Activated CD4-positive, alpha-beta T cell treated with anti-CD3 and anti-CD28 coated beads for 36 hours (primary cell): ENCODE measurements at regions not wholly inside any gene's neighbourhood (a gene's known extent, or its start where the extent isn't known, plus 50 kb on each side); places are given as distances from the start of the nearest gene placed in this dataset.

Source experiments
- ATAC-seq: fragments of 200-7000 bp; cut with Tn5 transposase; one replicate; pipeline ENCODE4 v1.10.0; 2021; ENCODE audit warnings: mild to moderate bottlenecking, moderate library complexity
- CTCF ChIA-PET: fragments of 350-600 bp; sonication (Branson Sonifier 250); formaldehyde crosslinking; loops from one replicate; lab custom pipeline; 2021; ENCODE audit warnings: antibody characterized with exemption; lab: Charles Lee
- POLR2A ChIA-PET: fragments of 350-600 bp; sonication (Branson Sonifier 250); formaldehyde crosslinking; loops from one replicate; lab custom pipeline; 2021; ENCODE audit warnings: antibody characterized with exemption, inconsistent platforms; lab: Charles Lee
- DNase-seq: peaks from one replicate; pipeline ENCODE4 v3.0.0-alpha.2; 2020
- H3K27ac Mint-ChIP-seq: one replicate; pipeline ENCODE4 v1.8.0; 2021; ENCODE audit warnings: mixed read lengths
- H3K27me3 Mint-ChIP-seq: one replicate; pipeline ENCODE4 v1.8.0; 2021; ENCODE audit warnings: mixed read lengths
- H3K36me3 Mint-ChIP-seq: one replicate; pipeline ENCODE4 v1.8.0; 2021; ENCODE audit warnings: low read depth, mixed read lengths
- H3K4me1 Mint-ChIP-seq: one replicate; pipeline ENCODE4 v1.8.0; 2021; ENCODE audit warnings: mixed read lengths
- H3K4me3 Mint-ChIP-seq: one replicate; pipeline ENCODE4 v1.8.0; 2021; ENCODE audit warnings: mild to moderate bottlenecking, moderate library complexity, mixed read lengths
- H3K9me3 Mint-ChIP-seq: one replicate; pipeline ENCODE4 v1.8.0; 2021; ENCODE audit warnings: low read depth, mixed read lengths
- intact Hi-C, 2 experiments: fragments of 100-400 bp; cut with DNase I in 1 of 2; cut with micrococcal nuclease in 1 of 2; formaldehyde crosslinking; loops; one replicate each; pipeline versions ENCODE4 v1.14.2 to v1.15.1; 2022 to 2024; cut with DNase I, micrococcal nuclease

- ChIA-PET CTCF (no interaction called here), POLR2A (no interaction called here)
- DNase-seq (no peak), ATAC-seq (no peak)
- Mint-ChIP-seq H3K9me3 (peaks cover 1% of the 10 kb centered on the region), H3K27me3 (no peaks in the 10 kb centered on the region), H3K36me3 (no peaks in the 10 kb centered on the region), H3K4me3 (no peak overlapping the region), H3K27ac (no peak overlapping the region), H3K4me1 (no peaks in the 10 kb centered on the region)
- intact Hi-C loops: no loop called here
These were observed 287.0 kb downstream of the FAT3 start for GRCh38 chr11:92511522-92512203.

- DNase-seq (no peak), ATAC-seq (no peak)
- POLR2A ChIA-PET: no interaction called here
- no peak overlapping the region for H3K27ac Mint-ChIP-seq
- intact Hi-C loops: no loop called here
- no peak overlapping the region for H3K4me3 Mint-ChIP-seq
- H3K36me3 Mint-ChIP-seq: no peaks in the 10 kb centered on the region
- no peaks in the 10 kb centered on the region for H3K4me1 Mint-ChIP-seq
- H3K27me3 Mint-ChIP-seq: no peaks in the 10 kb centered on the region
- CTCF ChIA-PET: no interaction called here
- peaks cover 3% of the 10 kb centered on the region for H3K9me3 Mint-ChIP-seq
These were observed 287.6 kb downstream of the FAT3 start for GRCh38 chr11:92512204-92512569.

- ChIA-PET POLR2A (no interaction called here), CTCF (interaction anchor here (1.0 kb wide), 1 partner anchor 12 kb away, joined by 4 read pairs; no protein-coding TSS in a partner anchor)
- intact Hi-C loops: no loop called here
- no peaks in the 10 kb centered on the region for H3K9me3 Mint-ChIP-seq
- no peaks in the 10 kb centered on the region for H3K4me1 Mint-ChIP-seq
- no peak overlapping the region for H3K4me3 Mint-ChIP-seq
- no peak for ATAC-seq
- H3K27ac Mint-ChIP-seq: no peak overlapping the region
- no peak for DNase-seq
- no peaks in the 10 kb centered on the region for H3K27me3 Mint-ChIP-seq
- no peaks in the 10 kb centered on the region for H3K36me3 Mint-ChIP-seq
These were observed 299.0 kb downstream of the FAT3 start for GRCh38 chr11:92523611-92524010.

GRCh38 chr11:92524542-92524941, 299.9 kb downstream of the FAT3 start:
- Mint-ChIP-seq H3K4me1 (no peaks in the 10 kb centered on the region), H3K9me3 (no peaks in the 10 kb centered on the region), H3K4me3 (no peak overlapping the region), H3K27me3 (no peaks in the 10 kb centered on the region), H3K27ac (no peak overlapping the region), H3K36me3 (no peaks in the 10 kb centered on the region)
- POLR2A ChIA-PET: no interaction called here
- CTCF ChIA-PET: interaction anchor here (1.0 kb wide), 1 partner anchor 11 kb away, joined by 4 read pairs; no protein-coding TSS in a partner anchor
- no peak for ATAC-seq
- DNase-seq: no peak
- intact Hi-C loops: no loop called here

GRCh38 chr11:92527467-92527866, 302.8 kb downstream of the FAT3 start:
- ATAC-seq (no peak), DNase-seq (no peak)
- Mint-ChIP-seq H3K4me3 (no peak overlapping the region), H3K27ac (no peak overlapping the region), H3K36me3 (no peaks in the 10 kb centered on the region), H3K9me3 (no peaks in the 10 kb centered on the region), H3K27me3 (no peaks in the 10 kb centered on the region), H3K4me1 (no peaks in the 10 kb centered on the region)
- ChIA-PET POLR2A (no interaction called here), CTCF (no interaction called here)
- intact Hi-C loops: no loop called here

GRCh38 chr11:92528001-92528400, 303.4 kb downstream of the FAT3 start:
- ATAC-seq: no peak
- H3K27me3 Mint-ChIP-seq: no peaks in the 10 kb centered on the region
- intact Hi-C loops: no loop called here
- no peaks in the 10 kb centered on the region for H3K36me3 Mint-ChIP-seq
- H3K4me3 Mint-ChIP-seq: no peak overlapping the region
- no peak for DNase-seq
- ChIA-PET CTCF (no interaction called here), POLR2A (no interaction called here)
- no peak overlapping the region for H3K27ac Mint-ChIP-seq
- H3K4me1 Mint-ChIP-seq: no peaks in the 10 kb centered on the region
- H3K9me3 Mint-ChIP-seq: no peaks in the 10 kb centered on the region

- ChIA-PET POLR2A (no interaction called here), CTCF (no interaction called here)
- no peaks in the 10 kb centered on the region for H3K27me3 Mint-ChIP-seq
These were observed 306.6 kb downstream of the FAT3 start for GRCh38 chr11:92531065-92531739.

GRCh38 chr11:92533657-92534335, 309.2 kb downstream of the FAT3 start:
- ChIA-PET POLR2A (no interaction called here), CTCF (no interaction called here)
- H3K4me1 Mint-ChIP-seq: no peaks in the 10 kb centered on the region
- H3K9me3 Mint-ChIP-seq: no peaks in the 10 kb centered on the region
- no peak overlapping the region for H3K27ac Mint-ChIP-seq
- no peak for DNase-seq
- intact Hi-C loops: no loop called here
- H3K4me3 Mint-ChIP-seq: no peak overlapping the region
- no peak for ATAC-seq
- no peaks in the 10 kb centered on the region for H3K27me3 Mint-ChIP-seq
- no peaks in the 10 kb centered on the region for H3K36me3 Mint-ChIP-seq

More at GRCh38 chr11:92531065-92531739, 306.6 kb downstream of the FAT3 start:
- no peak for ATAC-seq
- no peak overlapping the region for H3K27ac Mint-ChIP-seq
- DNase-seq: no peak
- no peaks in the 10 kb centered on the region for H3K36me3 Mint-ChIP-seq
- no peaks in the 10 kb centered on the region for H3K9me3 Mint-ChIP-seq
- H3K4me3 Mint-ChIP-seq: no peak overlapping the region
- intact Hi-C loops: no loop called here
- H3K4me1 Mint-ChIP-seq: no peaks in the 10 kb centered on the region

GRCh38 chr11:92536883-92537282, 312.3 kb downstream of the FAT3 start:
- Mint-ChIP-seq H3K27me3 (no peaks in the 10 kb centered on the region), H3K36me3 (no peaks in the 10 kb centered on the region), H3K9me3 (no peaks in the 10 kb centered on the region), H3K4me1 (no peaks in the 10 kb centered on the region), H3K27ac (no peak overlapping the region), H3K4me3 (no peak overlapping the region)
- POLR2A ChIA-PET: no interaction called here
- intact Hi-C loops: no loop called here
- ATAC-seq: no peak
- CTCF ChIA-PET: no interaction called here
- no peak for DNase-seq

- Mint-ChIP-seq H3K4me3 (no peak overlapping the region), H3K4me1 (no peaks in the 10 kb centered on the region), H3K36me3 (no peaks in the 10 kb centered on the region), H3K27ac (no peak overlapping the region), H3K9me3 (no peaks in the 10 kb centered on the region), H3K27me3 (no peaks in the 10 kb centered on the region)
- intact Hi-C loops: no loop called here
- no peak for DNase-seq
- ChIA-PET POLR2A (no interaction called here), CTCF (no interaction called here)
- no peak for ATAC-seq
These were observed 315.5 kb downstream of the FAT3 start for GRCh38 chr11:92540096-92540495.

GRCh38 chr11:92545906-92546471, 321.4 kb downstream of the FAT3 start:
- ATAC-seq: no peak
- H3K9me3 Mint-ChIP-seq: no peaks in the 10 kb centered on the region

GRCh38 chr11:92546603-92547002, 322.0 kb downstream of the FAT3 start:
- no peak overlapping the region for H3K27ac Mint-ChIP-seq
- no peaks in the 10 kb centered on the region for H3K4me1 Mint-ChIP-seq
- H3K9me3 Mint-ChIP-seq: no peaks in the 10 kb centered on the region
- H3K4me3 Mint-ChIP-seq: no peak overlapping the region
- H3K27me3 Mint-ChIP-seq: no peaks in the 10 kb centered on the region
- H3K36me3 Mint-ChIP-seq: no peaks in the 10 kb centered on the region
- intact Hi-C loops: no loop called here
- CTCF ChIA-PET: no interaction called here
- no peak for ATAC-seq
- DNase-seq: no peak
- POLR2A ChIA-PET: no interaction called here

More at GRCh38 chr11:92545906-92546471, 321.4 kb downstream of the FAT3 start:
- Mint-ChIP-seq H3K36me3 (no peaks in the 10 kb centered on the region), H3K4me3 (no peak overlapping the region), H3K4me1 (no peaks in the 10 kb centered on the region), H3K27ac (no peak overlapping the region), H3K27me3 (no peaks in the 10 kb centered on the region)
- ChIA-PET POLR2A (no interaction called here), CTCF (no interaction called here)
- intact Hi-C loops: no loop called here
- no peak for DNase-seq
